Astrocyte of the cerebellum (primary cell): ENCODE measurements at regions not wholly inside any gene's neighbourhood (a gene's known extent, or its start where the extent isn't known, plus 50 kb on each side); places are given as distances from the start of the nearest gene placed in this dataset.
A peak's percentile ranks its signal among the peaks of the same experiment; 100 is the strongest.

Experiments used
- DNase-seq: peaks from one replicate; pipeline ENCODE4 v3.0.0-alpha.2; 2011; ENCODE audit warnings: low read depth
- H3K4me3 ChIP-seq: 2 replicates; pipeline ENCODE4 v1.5.1; 2011; ENCODE audit warnings: mild to moderate bottlenecking, low read depth, low read length, moderate library complexity
- CTCF ChIP-seq: IDR thresholded peaks from 2 replicates; pipeline ENCODE4 v1.5.1; 2012; ENCODE audit warnings: low read length, low read depth, moderate library complexity, mild to moderate bottlenecking; ENCODE audit errors: missing control alignments
- in situ Hi-C: cut with HindIII; loops from 2 replicates; pipeline ENCODE4 v1.10.0; 2017; ENCODE audit warnings: low sequenced_read_pairs

- no peak overlapping the region for H3K4me3 ChIP-seq
- TF ChIP-seq CTCF = no peak
- no peak for DNase-seq
- in situ Hi-C loops = no loop called here
These were observed 413.8 kb upstream of the MEX3C start for GRCh38 chr18:51611326-51611725.

- in situ Hi-C loops = no loop called here
- peak; percentile 49 for DNase-seq
- no peak for TF ChIP-seq CTCF
- no peak overlapping the region for H3K4me3 ChIP-seq
These were observed 416.6 kb upstream of the MEX3C start for GRCh38 chr18:51614033-51614432.

- no peak for TF ChIP-seq CTCF
- DNase-seq = peak; percentile 53
- no peak overlapping the region for H3K4me3 ChIP-seq
- in situ Hi-C loops = no loop called here
These were observed 417.6 kb upstream of the MEX3C start for GRCh38 chr18:51614967-51615571.

- peak; percentile 48 for DNase-seq
- H3K4me3 ChIP-seq = no peak overlapping the region
- in situ Hi-C loops = no loop called here
- TF ChIP-seq CTCF = no peak
These were observed 419.7 kb upstream of the MEX3C start for GRCh38 chr18:51617167-51617566.

- in situ Hi-C loops = no loop called here
- DNase-seq = no peak
- no peak for TF ChIP-seq CTCF
- H3K4me3 ChIP-seq = no peak overlapping the region
These were observed 420.2 kb upstream of the MEX3C start for GRCh38 chr18:51617572-51618260.

GRCh38 chr18:51619283-51619682, 421.8 kb upstream of the MEX3C start:
- DNase-seq = no peak
- in situ Hi-C loops = no loop called here
- TF ChIP-seq CTCF = no peak
- no peak overlapping the region for H3K4me3 ChIP-seq
